WTC11 (cell line): ENCODE measurements at regions not wholly inside any gene's neighbourhood (a gene's known extent, or its start where the extent isn't known, plus 50 kb on each side); places are given as distances from the start of the nearest gene placed in this dataset.

Experiments used
- CTCF ChIP-seq: fragments of 200-600 bp; IDR thresholded peaks from 2 replicates; pipeline ENCODE4 v1.8.0; 2022; ENCODE audit warnings: antibody characterized with exemption
- SMAD3 ChIP-seq: sonication (generic); formaldehyde crosslinking; IDR thresholded peaks from 2 replicates; pipeline ENCODE4 v1.8.0; 2022; ENCODE audit warnings: missing genetic modification reagents, mild to moderate bottlenecking, borderline replicate concordance

GRCh38 chr1:218686258-218686657 is 341.1 kb downstream of the TGFB2 start:
- no peak for TF ChIP-seq CTCF
- TF ChIP-seq SMAD3 (CRISPR knock-in tag): no peak
